Loucy (cell line): ENCODE measurements at regions not wholly inside any gene's neighbourhood (a gene's known extent, or its start where the extent isn't known, plus 50 kb on each side); places are given as distances from the start of the nearest gene placed in this dataset.

ENCODE experiments used
- H2AFZ ChIP-seq: fragments of 200-600 bp; sonication (generic); 2 replicates; pipeline ENCODE4 v1.6.0; 2016; ENCODE audit warnings: antibody characterized with exemption, mild to moderate bottlenecking, low read length, moderate library complexity
- H3F3A ChIP-seq: fragments of 200-600 bp; 2 replicates; pipeline ENCODE4 v1.6.0; 2016; ENCODE audit warnings: antibody characterized with exemption, low read depth, mild to moderate bottlenecking
- H3K27me3 ChIP-seq: fragments of 200-600 bp; sonication (generic); 2 replicates; pipeline ENCODE4 v1.6.1; 2014; ENCODE audit warnings: low read length, mild to moderate bottlenecking; ENCODE audit not compliant: insufficient read depth, poor library complexity, severe bottlenecking
- H3K36me3 ChIP-seq: fragments of 200-600 bp; sonication (generic); 2 replicates; pipeline ENCODE4 v1.6.1; 2016; ENCODE audit warnings: low read length; ENCODE audit not compliant: insufficient read depth
- H3K4me1 ChIP-seq: fragments of 200-600 bp; sonication (generic); 2 replicates; pipeline ENCODE4 v1.5.1; 2014; ENCODE audit warnings: low read length, mild to moderate bottlenecking; ENCODE audit not compliant: insufficient read depth, poor library complexity, severe bottlenecking
- H3K4me2 ChIP-seq: fragments of 200-600 bp; sonication (generic); 2 replicates; pipeline ENCODE4 v1.6.0; 2014; ENCODE audit warnings: antibody characterized with exemption, low read length, low read depth, mild to moderate bottlenecking; ENCODE audit not compliant: poor library complexity, severe bottlenecking
- H3K4me3 ChIP-seq: fragments of 200-600 bp; sonication (generic); 2 replicates; pipeline ENCODE4 v1.5.1; 2014; ENCODE audit warnings: low read length, mild to moderate bottlenecking, mixed read lengths; ENCODE audit not compliant: poor library complexity, severe bottlenecking
- H3K79me2 ChIP-seq: fragments of 200-600 bp; sonication (generic); 2 replicates; pipeline ENCODE4 v1.6.1; 2014; ENCODE audit warnings: low read length; ENCODE audit not compliant: insufficient read depth
- H3K9ac ChIP-seq: fragments of 200-600 bp; sonication (generic); 2 replicates; pipeline ENCODE4 v1.6.0; 2014; ENCODE audit warnings: mild to moderate bottlenecking, low read depth, low read length, moderate library complexity; ENCODE audit not compliant: poor library complexity, severe bottlenecking
- H3K9me2 ChIP-seq: fragments of 200-600 bp; sonication (generic); replicated peaks from 2 replicates; pipeline ENCODE4 v1.6.1; 2016; ENCODE audit warnings: low read depth, low read length, mixed read lengths
- H3K9me3 ChIP-seq: fragments of 200-600 bp; sonication (generic); 2 replicates; pipeline ENCODE4 v1.6.1; 2014; ENCODE audit warnings: mild to moderate bottlenecking, antibody characterized with exemption, low read length, low read depth; ENCODE audit not compliant: insufficient read depth
- H4K20me1 ChIP-seq: fragments of 200-600 bp; sonication (generic); 2 replicates; pipeline ENCODE4 v1.6.0; 2014; ENCODE audit warnings: antibody characterized with exemption, low read length, mild to moderate bottlenecking; ENCODE audit not compliant: insufficient read depth, poor library complexity, severe bottlenecking
- CTCF ChIP-seq: fragments of 200-600 bp; sonication (generic); conservative IDR thresholded peaks from 2 replicates; pipeline ENCODE4 v1.5.1; 2014; ENCODE audit warnings: mild to moderate bottlenecking, antibody characterized with exemption, low read length
- EZH2phosphoT487 ChIP-seq: fragments of 200-600 bp; IDR thresholded peaks from 2 replicates; pipeline ENCODE4 v1.6.1; 2018; ENCODE audit warnings: antibody characterized with exemption, mild to moderate bottlenecking, moderate library complexity, borderline replicate concordance

- H3F3A ChIP-seq: peaks cover 9% of the 10 kb centered on the region; the same call in 1 of the 2 replicates
- no peak overlapping the region for H3K9ac ChIP-seq
- H2AFZ ChIP-seq: no peak overlapping the region
- H3K27me3 ChIP-seq: no peaks in the 10 kb centered on the region
- peak overlapping the region; percentile 64 for H3K4me2 ChIP-seq
- H3K9me3 ChIP-seq: no peaks in the 10 kb centered on the region
- H3K9me2 ChIP-seq: no peaks in the 10 kb centered on the region
- no peaks in the 10 kb centered on the region for H3K36me3 ChIP-seq
- peaks cover 38% of the 10 kb centered on the region for H3K4me1 ChIP-seq
- peak overlapping the region; percentile 42 for H3K4me3 ChIP-seq
- no peak for TF ChIP-seq CTCF
- no peak for TF ChIP-seq EZH2phosphoT487
- H3K79me2 ChIP-seq: no peaks in the 10 kb centered on the region
- H4K20me1 ChIP-seq: no peaks in the 10 kb centered on the region
Measured at GRCh38 chr9:89744255-89744648, 139.4 kb downstream of the GADD45G start.

- no peaks in the 10 kb centered on the region for H3K79me2 ChIP-seq
- H4K20me1 ChIP-seq: no peaks in the 10 kb centered on the region
- TF ChIP-seq EZH2phosphoT487: no peak
- TF ChIP-seq CTCF: no peak
- H3K36me3 ChIP-seq: no peaks in the 10 kb centered on the region
- no peak overlapping the region for H3K4me3 ChIP-seq
- no peaks in the 10 kb centered on the region for H3K9me3 ChIP-seq
- H3K4me1 ChIP-seq: peaks cover 40% of the 10 kb centered on the region
- H3F3A ChIP-seq: peaks cover 9% of the 10 kb centered on the region; the same call in 1 of the 2 replicates
- no peaks in the 10 kb centered on the region for H3K9me2 ChIP-seq
- no peak overlapping the region for H2AFZ ChIP-seq
- no peaks in the 10 kb centered on the region for H3K27me3 ChIP-seq
- no peak overlapping the region for H3K9ac ChIP-seq
- H3K4me2 ChIP-seq: peak overlapping the region; percentile 64
Measured at GRCh38 chr9:89744730-89745129, 139.9 kb downstream of the GADD45G start.

GRCh38 chr9:89745601-89746376 lies 141.0 kb downstream of the GADD45G start:
- H3K9me3 ChIP-seq: no peaks in the 10 kb centered on the region
- TF ChIP-seq EZH2phosphoT487 (no peak), CTCF (no peak)
- no peaks in the 10 kb centered on the region for H3K36me3 ChIP-seq
- H3K79me2 ChIP-seq: no peaks in the 10 kb centered on the region
- H3K27me3 ChIP-seq: no peaks in the 10 kb centered on the region
- peaks cover 36% of the 10 kb centered on the region for H3K4me1 ChIP-seq
- no peaks in the 10 kb centered on the region for H3K9me2 ChIP-seq
- no peak overlapping the region for H3K4me3 ChIP-seq
- no peak overlapping the region for H3K4me2 ChIP-seq
- peaks cover 9% of the 10 kb centered on the region; the same call in 1 of the 2 replicates for H3F3A ChIP-seq
- no peaks in the 10 kb centered on the region for H4K20me1 ChIP-seq
- no peak overlapping the region for H2AFZ ChIP-seq
- no peak overlapping the region for H3K9ac ChIP-seq
